Omental fat pad (tissue), 3 donors: ENCODE measurements at regions not wholly inside any gene's neighbourhood (a gene's known extent, or its start where the extent isn't known, plus 50 kb on each side); places are given as distances from the start of the nearest gene placed in this dataset.

Source experiments
- ATAC-seq: fragments of 150-250 bp; one replicate; pipeline ENCODE4 v1.9.1; 2016; ENCODE audit warnings: mild to moderate bottlenecking, moderate library complexity; ENCODE audit not compliant: low FRiP score
- DNase-seq: peaks from one replicate; pipeline ENCODE4 v3.0.0-alpha.2; 2019; ENCODE audit warnings: low spot score
- TF ChIP-seq, protein P1 (sequence below), 3 donors: fragments of 450-650 bp; IDR thresholded peaks; one replicate each; pipeline ENCODE4 v1.5.1; 2016 to 2017; ENCODE audit warnings: antibody characterized with exemption in 3 of 3, mild to moderate bottlenecking in 3 of 3, moderate library complexity in 2 of 3

GRCh38 chr4:124085561-124086180 is 626.9 kb downstream of the ANKRD50 start:
- DNase-seq, result no peak
- TF ChIP-seq, protein P1, sequence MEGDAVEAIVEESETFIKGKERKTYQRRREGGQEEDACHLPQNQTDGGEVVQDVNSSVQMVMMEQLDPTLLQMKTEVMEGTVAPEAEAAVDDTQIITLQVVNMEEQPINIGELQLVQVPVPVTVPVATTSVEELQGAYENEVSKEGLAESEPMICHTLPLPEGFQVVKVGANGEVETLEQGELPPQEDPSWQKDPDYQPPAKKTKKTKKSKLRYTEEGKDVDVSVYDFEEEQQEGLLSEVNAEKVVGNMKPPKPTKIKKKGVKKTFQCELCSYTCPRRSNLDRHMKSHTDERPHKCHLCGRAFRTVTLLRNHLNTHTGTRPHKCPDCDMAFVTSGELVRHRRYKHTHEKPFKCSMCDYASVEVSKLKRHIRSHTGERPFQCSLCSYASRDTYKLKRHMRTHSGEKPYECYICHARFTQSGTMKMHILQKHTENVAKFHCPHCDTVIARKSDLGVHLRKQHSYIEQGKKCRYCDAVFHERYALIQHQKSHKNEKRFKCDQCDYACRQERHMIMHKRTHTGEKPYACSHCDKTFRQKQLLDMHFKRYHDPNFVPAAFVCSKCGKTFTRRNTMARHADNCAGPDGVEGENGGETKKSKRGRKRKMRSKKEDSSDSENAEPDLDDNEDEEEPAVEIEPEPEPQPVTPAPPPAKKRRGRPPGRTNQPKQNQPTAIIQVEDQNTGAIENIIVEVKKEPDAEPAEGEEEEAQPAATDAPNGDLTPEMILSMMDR (IDR thresholded peaks at IDR 0.05), result no peak
- no peak for ATAC-seq

- DNase-seq, result no peak
- TF ChIP-seq, protein P1 (IDR thresholded peaks at IDR 0.05), result no peak
- ATAC-seq, result no peak
Observed at GRCh38 chr4:124090021-124090420, 622.5 kb downstream of the ANKRD50 start.

- ATAC-seq (no peak), DNase-seq (no peak)
- TF ChIP-seq, protein P1 (IDR thresholded peaks at IDR 0.05), result no peak
Observed at GRCh38 chr4:124092101-124092500, 620.4 kb downstream of the ANKRD50 start.

DNA sequence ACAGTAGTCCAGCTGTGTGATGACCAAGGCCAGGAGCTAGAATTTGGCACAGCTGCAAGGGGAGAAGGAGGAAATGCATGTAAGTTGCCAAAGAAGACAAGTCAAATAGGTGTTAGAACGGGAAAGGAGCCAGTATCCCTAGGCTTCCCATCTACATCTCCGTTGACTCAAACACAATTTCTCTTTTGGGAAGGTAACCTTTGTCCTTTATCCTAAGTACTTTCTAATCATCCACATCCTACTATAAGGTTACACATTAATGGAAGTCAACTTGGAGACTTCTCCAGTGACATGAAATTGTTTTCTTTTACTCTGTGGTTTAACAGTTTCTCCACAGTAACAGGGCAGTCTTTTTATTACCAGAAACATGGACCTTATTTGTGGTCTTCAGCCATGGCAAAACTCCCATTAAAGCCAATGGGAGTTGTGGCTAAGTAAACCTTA is 620.0 kb downstream of the ANKRD50 start:
- ATAC-seq (no peak), DNase-seq (no peak)
- TF ChIP-seq, protein P1 (IDR thresholded peaks at IDR 0.05), result no peak

- no peak for DNase-seq
- no peak for ATAC-seq
- TF ChIP-seq, protein P1 (IDR thresholded peaks at IDR 0.05), result no peak
Observed at GRCh38 chr4:124095621-124096020, 616.9 kb downstream of the ANKRD50 start.

GRCh38 chr4:124096290-124096689 is 616.2 kb downstream of the ANKRD50 start:
- no peak for DNase-seq
- TF ChIP-seq, protein P1 (IDR thresholded peaks at IDR 0.05), result no peak
- ATAC-seq, result no peak

GRCh38 chr4:124097447-124097846 is 615.1 kb downstream of the ANKRD50 start:
- ATAC-seq (no peak), DNase-seq (no peak)
- TF ChIP-seq, protein P1 (IDR thresholded peaks at IDR 0.05), result no peak
